ENCODE measurements at regions not wholly inside any gene's neighbourhood (a gene's known extent, or its start where the extent isn't known, plus 50 kb on each side); places are given as distances from the start of the nearest gene placed in this dataset.

DNA sequence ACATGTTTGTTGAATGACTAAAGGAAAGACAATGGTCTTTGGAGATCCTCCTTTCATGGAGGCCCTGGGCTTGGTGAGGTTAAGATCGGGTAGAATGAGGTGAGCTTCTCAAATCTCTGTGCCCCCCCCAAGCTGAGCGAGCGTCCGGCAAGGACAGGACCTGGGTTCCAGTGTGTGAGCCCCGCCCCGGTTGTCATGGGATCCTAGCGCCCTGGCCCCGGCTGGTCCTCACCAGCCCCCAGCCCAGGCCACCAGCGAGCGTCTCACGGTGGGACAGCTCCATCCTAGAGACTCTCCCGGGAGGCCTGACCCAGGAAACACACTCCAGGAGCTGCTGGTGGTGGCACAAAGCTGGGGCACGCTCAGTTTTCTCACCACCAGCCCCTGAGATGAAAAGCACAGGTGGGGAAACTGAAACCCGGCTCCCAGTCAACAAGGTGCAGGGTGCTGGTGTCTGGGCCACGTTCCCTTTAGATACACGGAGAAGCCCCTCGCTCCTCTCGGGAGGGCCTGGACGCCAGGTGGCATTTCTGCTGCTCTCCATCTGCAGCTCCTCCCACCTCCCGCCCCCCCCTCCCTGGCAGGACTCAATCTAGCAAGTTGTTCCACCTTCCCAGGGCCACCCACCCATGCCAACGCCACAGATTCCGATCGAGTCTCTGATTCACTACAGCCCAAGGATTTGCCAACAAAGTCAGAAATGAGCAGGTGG is 131.3 kb upstream of the PPP1R26 start (continued):
- TF ChIP-seq NR2C1 (IDR thresholded peaks at IDR 0.05), result no peak
- TF ChIP-seq NR2C1 (tag; IDR thresholded peaks at IDR 0.05), result no peak
- no peak for TF ChIP-seq NFATC3 (IDR thresholded peaks at IDR 0.05)

- no peaks in the 10 kb centered on the region for H3K9me3 ChIP-seq (replicated peaks; ENCODE audit: control insufficient read depth, insufficient read depth, low read depth, low read length)
- no peak for ATAC-seq
- intact Hi-C loops (cut with micrococcal nuclease), result no loop called here
- CTCF ChIA-PET (ENCODE audit: low intra/inter-chr PET ratio), result no interaction called here
- no peak overlapping the region for H2AFZ ChIP-seq (ENCODE audit: low read depth, low read length)
- H3K4me2 ChIP-seq (ENCODE audit: insufficient read depth, low read length), result no peak overlapping the region
- BruUV-seq (replicated peaks), result no TSS peak
- peaks cover 30% of the 10 kb centered on the region for H4K20me1 ChIP-seq (replicated peaks; ENCODE audit: control insufficient read depth, insufficient read depth, low read length)
- H3K36me3 ChIP-seq (ENCODE audit: control insufficient read depth, insufficient read depth, low read length), result no peaks in the 10 kb centered on the region
- peaks cover 2% of the 10 kb centered on the region for H3K9me1 ChIP-seq (ENCODE audit: control insufficient read depth, insufficient read depth, low read length)
- peaks cover 35 to 82% of the 10 kb centered on the region in 2 experiments; a peak in 4 of 5 replicates for H3K27me3 ChIP-seq (ENCODE audit: control insufficient read depth in 2 of 2, insufficient read depth in 2 of 2, low read length in 2 of 2)
- DNase-seq (ENCODE audit: extremely low read depth in 1 of 4, low spot score in 3 of 4), result no peak
- no peak overlapping the region for H3K27ac ChIP-seq (ENCODE audit: extremely low read depth, low read depth, low read length)
- H3K4me1 ChIP-seq (replicated peaks in 1 of 2; ENCODE audit: control insufficient read depth in 2 of 2, insufficient read depth in 2 of 2, low read length in 2 of 2), result peaks cover 0 to 3% of the 10 kb centered on the region in 2 experiments; a peak in 2 of 5 replicates
- WGBS (ENCODE audit: insufficient coverage, low coverage, missing lambda C conversion rate), result 1% methylated on average over 9 of the region's 9 CpGs
- POLR2A ChIA-PET, result no interaction called here
- FAIRE-seq, result no peak
- no peak overlapping the region for H3K9ac ChIP-seq (ENCODE audit: insufficient read depth in 1 of 2, low read depth in 2 of 2, low read length in 2 of 2)
- H3K4me3 ChIP-seq, result no peak overlapping the region
- no peaks in the 10 kb centered on the region for H3K79me2 ChIP-seq (ENCODE audit: control insufficient read depth, insufficient read depth, low read length)
- in situ Hi-C loops (cut with MboI), result no loop called here
- TF ChIP-seq, protein P1, sequence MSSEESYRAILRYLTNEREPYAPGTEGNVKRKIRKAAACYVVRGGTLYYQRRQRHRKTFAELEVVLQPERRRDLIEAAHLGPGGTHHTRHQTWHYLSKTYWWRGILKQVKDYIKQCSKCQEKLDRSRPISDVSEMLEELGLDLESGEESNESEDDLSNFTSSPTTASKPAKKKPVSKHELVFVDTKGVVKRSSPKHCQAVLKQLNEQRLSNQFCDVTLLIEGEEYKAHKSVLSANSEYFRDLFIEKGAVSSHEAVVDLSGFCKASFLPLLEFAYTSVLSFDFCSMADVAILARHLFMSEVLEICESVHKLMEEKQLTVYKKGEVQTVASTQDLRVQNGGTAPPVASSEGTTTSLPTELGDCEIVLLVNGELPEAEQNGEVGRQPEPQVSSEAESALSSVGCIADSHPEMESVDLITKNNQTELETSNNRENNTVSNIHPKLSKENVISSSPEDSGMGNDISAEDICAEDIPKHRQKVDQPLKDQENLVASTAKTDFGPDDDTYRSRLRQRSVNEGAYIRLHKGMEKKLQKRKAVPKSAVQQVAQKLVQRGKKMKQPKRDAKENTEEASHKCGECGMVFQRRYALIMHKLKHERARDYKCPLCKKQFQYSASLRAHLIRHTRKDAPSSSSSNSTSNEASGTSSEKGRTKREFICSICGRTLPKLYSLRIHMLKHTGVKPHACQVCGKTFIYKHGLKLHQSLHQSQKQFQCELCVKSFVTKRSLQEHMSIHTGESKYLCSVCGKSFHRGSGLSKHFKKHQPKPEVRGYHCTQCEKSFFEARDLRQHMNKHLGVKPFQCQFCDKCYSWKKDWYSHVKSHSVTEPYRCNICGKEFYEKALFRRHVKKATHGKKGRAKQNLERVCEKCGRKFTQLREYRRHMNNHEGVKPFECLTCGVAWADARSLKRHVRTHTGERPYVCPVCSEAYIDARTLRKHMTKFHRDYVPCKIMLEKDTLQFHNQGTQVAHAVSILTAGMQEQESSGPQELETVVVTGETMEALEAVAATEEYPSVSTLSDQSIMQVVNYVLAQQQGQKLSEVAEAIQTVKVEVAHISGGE (CRISPR knock-in tag; IDR thresholded peaks at IDR 0.05), result no peak
- TF ChIP-seq RBM15 (IDR thresholded peaks at IDR 0.05; ENCODE audit: insufficient read depth, low read length) (no peak), BCL6 (CRISPR knock-in tag; IDR thresholded peaks at IDR 0.05) (no peak), POLR2H (tag; IDR thresholded peaks at IDR 0.05; ENCODE audit: low read depth) (no peak), KLF13 (tag; IDR thresholded peaks at IDR 0.05; ENCODE audit: borderline replicate concordance, low read depth) (no peak), CHD1 (IDR thresholded peaks at IDR 0.05; ENCODE audit: low read length) (no peak), CBFA2T3 (IDR thresholded peaks at IDR 0.05) (no peak), ZNF668 (CRISPR knock-in tag; IDR thresholded peaks at IDR 0.05) (no peak)
- TF ChIP-seq, protein P2, sequence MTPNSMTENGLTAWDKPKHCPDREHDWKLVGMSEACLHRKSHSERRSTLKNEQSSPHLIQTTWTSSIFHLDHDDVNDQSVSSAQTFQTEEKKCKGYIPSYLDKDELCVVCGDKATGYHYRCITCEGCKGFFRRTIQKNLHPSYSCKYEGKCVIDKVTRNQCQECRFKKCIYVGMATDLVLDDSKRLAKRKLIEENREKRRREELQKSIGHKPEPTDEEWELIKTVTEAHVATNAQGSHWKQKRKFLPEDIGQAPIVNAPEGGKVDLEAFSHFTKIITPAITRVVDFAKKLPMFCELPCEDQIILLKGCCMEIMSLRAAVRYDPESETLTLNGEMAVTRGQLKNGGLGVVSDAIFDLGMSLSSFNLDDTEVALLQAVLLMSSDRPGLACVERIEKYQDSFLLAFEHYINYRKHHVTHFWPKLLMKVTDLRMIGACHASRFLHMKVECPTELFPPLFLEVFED (CRISPR knock-in tag; conservative IDR thresholded peaks at IDR 0.05), result no peak
- TF ChIP-seq, protein P3, sequence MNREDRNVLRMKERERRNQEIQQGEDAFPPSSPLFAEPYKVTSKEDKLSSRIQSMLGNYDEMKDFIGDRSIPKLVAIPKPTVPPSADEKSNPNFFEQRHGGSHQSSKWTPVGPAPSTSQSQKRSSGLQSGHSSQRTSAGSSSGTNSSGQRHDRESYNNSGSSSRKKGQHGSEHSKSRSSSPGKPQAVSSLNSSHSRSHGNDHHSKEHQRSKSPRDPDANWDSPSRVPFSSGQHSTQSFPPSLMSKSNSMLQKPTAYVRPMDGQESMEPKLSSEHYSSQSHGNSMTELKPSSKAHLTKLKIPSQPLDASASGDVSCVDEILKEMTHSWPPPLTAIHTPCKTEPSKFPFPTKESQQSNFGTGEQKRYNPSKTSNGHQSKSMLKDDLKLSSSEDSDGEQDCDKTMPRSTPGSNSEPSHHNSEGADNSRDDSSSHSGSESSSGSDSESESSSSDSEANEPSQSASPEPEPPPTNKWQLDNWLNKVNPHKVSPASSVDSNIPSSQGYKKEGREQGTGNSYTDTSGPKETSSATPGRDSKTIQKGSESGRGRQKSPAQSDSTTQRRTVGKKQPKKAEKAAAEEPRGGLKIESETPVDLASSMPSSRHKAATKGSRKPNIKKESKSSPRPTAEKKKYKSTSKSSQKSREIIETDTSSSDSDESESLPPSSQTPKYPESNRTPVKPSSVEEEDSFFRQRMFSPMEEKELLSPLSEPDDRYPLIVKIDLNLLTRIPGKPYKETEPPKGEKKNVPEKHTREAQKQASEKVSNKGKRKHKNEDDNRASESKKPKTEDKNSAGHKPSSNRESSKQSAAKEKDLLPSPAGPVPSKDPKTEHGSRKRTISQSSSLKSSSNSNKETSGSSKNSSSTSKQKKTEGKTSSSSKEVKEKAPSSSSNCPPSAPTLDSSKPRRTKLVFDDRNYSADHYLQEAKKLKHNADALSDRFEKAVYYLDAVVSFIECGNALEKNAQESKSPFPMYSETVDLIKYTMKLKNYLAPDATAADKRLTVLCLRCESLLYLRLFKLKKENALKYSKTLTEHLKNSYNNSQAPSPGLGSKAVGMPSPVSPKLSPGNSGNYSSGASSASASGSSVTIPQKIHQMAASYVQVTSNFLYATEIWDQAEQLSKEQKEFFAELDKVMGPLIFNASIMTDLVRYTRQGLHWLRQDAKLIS (CRISPR knock-in tag; IDR thresholded peaks at IDR 0.05), result no peak
Observed at GRCh38 chr9:135348788-135349150, 130.8 kb upstream of the PPP1R26 start.

Data from K562 (cell line).